HUES48 (cell line): ENCODE measurements at regions not wholly inside any gene's neighbourhood (a gene's known extent, or its start where the extent isn't known, plus 50 kb on each side); places are given as distances from the start of the nearest gene placed in this dataset.

ENCODE experiments used
- H3K27ac ChIP-seq: one replicate; pipeline ENCODE4 v1.7.0; 2013; ENCODE audit warnings: low read depth, low read length, inconsistent platforms
- H3K27me3 ChIP-seq: 2 replicates; pipeline ENCODE4 v1.6.1; 2013; ENCODE audit warnings: mild to moderate bottlenecking, low read length; ENCODE audit not compliant: control insufficient read depth, insufficient read depth
- H3K36me3 ChIP-seq: 2 replicates; pipeline ENCODE4 v1.6.1; 2013; ENCODE audit warnings: low read length; ENCODE audit not compliant: control insufficient read depth, insufficient read depth
- H3K4me1 ChIP-seq: 2 replicates; pipeline ENCODE4 v1.6.1; 2013; ENCODE audit warnings: mild to moderate bottlenecking, low read length; ENCODE audit not compliant: control insufficient read depth, insufficient read depth
- H3K4me3 ChIP-seq: 2 replicates; pipeline ENCODE4 v1.5.1; 2013; ENCODE audit warnings: mild to moderate bottlenecking, low read depth, low read length
- H3K9ac ChIP-seq: 2 replicates; pipeline ENCODE4 v1.6.1; 2013; ENCODE audit warnings: mild to moderate bottlenecking, low read depth, low read length, moderate library complexity
- H3K9me3 ChIP-seq: 2 replicates; pipeline ENCODE4 v1.6.1; 2013; ENCODE audit warnings: low read length; ENCODE audit not compliant: control insufficient read depth, insufficient read depth

DNA sequence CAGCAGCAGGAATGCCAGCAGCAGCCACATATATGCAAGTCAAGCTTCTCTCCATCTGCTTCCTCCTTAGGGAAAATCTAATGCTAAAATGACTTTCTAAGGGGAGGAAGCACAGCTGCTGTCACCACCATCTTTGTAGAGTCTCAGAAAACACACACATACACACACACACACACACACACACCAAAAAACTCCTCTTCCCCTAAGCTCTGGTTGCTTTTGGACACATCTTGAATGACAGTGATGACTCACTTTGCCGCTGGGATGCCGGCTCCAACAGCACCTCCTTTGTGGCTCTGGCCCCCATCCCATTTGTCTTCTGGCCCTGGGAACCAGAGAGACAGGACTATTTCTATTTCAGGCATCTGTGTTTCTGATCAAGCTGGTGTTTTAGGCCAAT, 124.8 kb upstream of the GOLIM4 start:
- no peaks in the 10 kb centered on the region for H3K27me3 ChIP-seq
- H3K27ac ChIP-seq: no peak overlapping the region
- H3K9me3 ChIP-seq: no peaks in the 10 kb centered on the region
- H3K9ac ChIP-seq: no peak overlapping the region
- H3K4me3 ChIP-seq: no peak overlapping the region
- H3K4me1 ChIP-seq: peaks cover 11% of the 10 kb centered on the region
- H3K36me3 ChIP-seq: no peaks in the 10 kb centered on the region

DNA sequence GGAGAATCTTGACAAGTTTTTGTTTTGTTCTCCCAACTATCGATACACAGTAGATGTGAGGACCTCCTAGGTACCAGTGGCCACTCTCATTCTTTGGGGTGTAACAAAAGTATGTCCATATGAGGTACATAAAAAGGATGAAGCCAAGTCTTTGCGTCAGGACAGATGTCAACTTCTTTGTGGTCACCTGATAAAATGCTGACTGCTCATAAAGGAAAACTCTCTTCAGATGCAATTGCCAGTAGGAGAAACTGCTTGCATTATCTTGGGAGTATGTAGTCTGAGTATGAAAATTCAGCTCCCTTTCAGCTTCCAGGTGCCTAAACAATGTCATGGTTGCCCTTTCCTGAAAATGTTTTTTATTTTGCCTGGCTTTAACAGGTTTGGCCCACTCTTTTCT, 123.8 kb upstream of the GOLIM4 start:
- no peak overlapping the region for H3K27ac ChIP-seq
- H3K36me3 ChIP-seq: no peaks in the 10 kb centered on the region
- no peaks in the 10 kb centered on the region for H3K9me3 ChIP-seq
- peaks cover 11% of the 10 kb centered on the region for H3K4me1 ChIP-seq
- no peak overlapping the region for H3K4me3 ChIP-seq
- no peak overlapping the region for H3K9ac ChIP-seq
- no peaks in the 10 kb centered on the region for H3K27me3 ChIP-seq

DNA sequence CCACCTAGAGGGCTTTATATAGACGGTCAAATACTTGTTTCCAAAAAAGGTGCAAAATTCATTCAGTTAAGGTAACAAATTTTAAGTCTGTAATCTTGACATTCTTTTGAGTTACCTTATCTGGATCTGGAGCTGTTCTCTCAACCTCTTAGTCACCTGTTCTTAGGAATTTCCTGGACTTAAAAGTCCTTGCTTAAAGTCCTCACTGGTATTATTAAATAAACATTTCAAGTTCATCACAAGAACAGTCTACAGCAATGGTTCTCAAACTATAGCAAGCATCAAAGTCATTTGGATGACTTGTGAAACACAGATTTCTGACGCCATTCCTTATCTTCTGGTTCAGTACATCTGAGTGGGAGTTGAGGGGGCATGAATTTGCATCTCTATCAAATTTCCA, 122.9 kb upstream of the GOLIM4 start:
- no peaks in the 10 kb centered on the region for H3K27me3 ChIP-seq
- no peaks in the 10 kb centered on the region for H3K36me3 ChIP-seq
- H3K27ac ChIP-seq: no peak overlapping the region
- no peak overlapping the region for H3K4me3 ChIP-seq
- no peak overlapping the region for H3K9ac ChIP-seq
- H3K4me1 ChIP-seq: peaks cover 8% of the 10 kb centered on the region; the same call in 1 of the 2 replicates
- H3K9me3 ChIP-seq: no peaks in the 10 kb centered on the region

DNA sequence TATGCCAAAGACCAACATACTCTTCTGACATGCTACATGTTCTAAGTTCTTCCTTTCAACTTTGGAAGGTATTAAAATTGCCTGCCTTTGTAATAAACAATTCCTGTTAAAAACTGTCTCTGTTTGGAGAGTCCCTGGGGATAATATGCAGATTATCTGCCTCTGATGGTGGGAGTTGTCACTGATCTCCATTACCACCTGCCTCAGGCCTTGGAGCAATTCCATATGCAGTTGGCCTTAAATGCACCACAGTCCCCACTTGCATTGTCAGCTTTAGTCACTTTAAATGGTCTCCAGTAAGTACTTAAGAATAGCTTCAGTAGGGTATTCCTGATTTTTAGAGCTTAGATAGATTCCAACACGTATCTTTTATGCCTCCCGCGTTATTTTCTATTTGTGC, 121.1 kb upstream of the GOLIM4 start:
- H3K36me3 ChIP-seq: no peaks in the 10 kb centered on the region
- H3K27ac ChIP-seq: no peak overlapping the region
- H3K4me1 ChIP-seq: peaks cover 3% of the 10 kb centered on the region; the same call in 1 of the 2 replicates
- no peak overlapping the region for H3K4me3 ChIP-seq
- no peaks in the 10 kb centered on the region for H3K27me3 ChIP-seq
- H3K9me3 ChIP-seq: no peaks in the 10 kb centered on the region
- H3K9ac ChIP-seq: no peak overlapping the region

DNA sequence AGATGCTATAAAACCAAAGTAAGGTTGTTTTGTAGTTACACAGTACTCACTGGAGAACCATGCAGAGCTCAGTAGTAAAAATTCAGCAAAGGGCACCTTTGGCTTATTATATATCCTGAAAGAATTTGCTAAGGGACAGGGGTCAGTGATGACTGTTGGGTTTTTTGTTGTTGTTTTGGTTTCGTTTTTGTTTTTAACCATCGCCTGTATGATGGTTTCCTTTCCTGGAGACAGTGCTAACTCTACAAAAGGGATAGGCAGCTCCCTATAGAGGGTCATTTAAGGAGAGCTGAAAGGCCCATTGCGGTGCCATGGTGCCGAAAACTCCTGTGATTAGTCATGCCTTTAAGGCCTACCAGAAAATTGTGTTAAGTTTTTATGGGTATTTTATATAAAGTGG, 118.2 kb upstream of the GOLIM4 start:
- H3K36me3 ChIP-seq: no peaks in the 10 kb centered on the region
- no peak overlapping the region for H3K9ac ChIP-seq
- H3K4me1 ChIP-seq: peaks cover 5% of the 10 kb centered on the region; the same call in 1 of the 2 replicates
- no peaks in the 10 kb centered on the region for H3K27me3 ChIP-seq
- no peaks in the 10 kb centered on the region for H3K9me3 ChIP-seq
- no peak overlapping the region for H3K27ac ChIP-seq
- H3K4me3 ChIP-seq: no peak overlapping the region

DNA sequence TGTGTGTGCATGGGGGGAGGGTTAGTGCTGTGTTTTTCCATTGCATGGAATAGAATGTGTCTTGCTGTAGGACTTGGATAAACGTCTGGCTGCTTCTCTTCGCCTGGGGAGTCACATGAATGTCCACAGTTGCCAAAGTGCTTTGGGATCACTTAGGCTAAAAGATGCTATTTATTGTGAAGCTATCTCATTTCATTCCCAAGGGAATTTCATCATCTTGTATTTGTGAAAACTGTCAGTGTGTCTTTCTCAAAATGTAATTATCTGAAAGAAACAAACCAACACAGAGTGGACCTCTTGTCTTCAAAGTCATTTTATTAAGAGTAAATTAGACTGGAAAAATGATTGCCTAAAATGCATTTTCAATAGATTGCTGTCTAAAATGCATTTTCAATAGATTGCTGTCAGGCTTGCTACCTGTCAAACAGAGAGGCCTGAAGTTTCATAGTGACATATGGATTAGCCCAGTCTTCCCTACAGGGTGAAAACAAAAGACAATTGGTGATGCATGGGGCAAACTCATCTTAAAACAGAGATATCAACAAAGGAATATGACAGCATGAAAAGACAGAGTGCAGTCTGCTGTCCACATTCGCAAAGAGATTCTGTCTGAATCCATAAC, 117.1 kb upstream of the GOLIM4 start:
- Histone ChIP-seq H3K27me3 (no peaks in the 10 kb centered on the region), H3K27ac (no peak overlapping the region), H3K4me3 (no peak overlapping the region), H3K9ac (no peak overlapping the region), H3K4me1 (peaks cover 5% of the 10 kb centered on the region; the same call in 1 of the 2 replicates), H3K9me3 (no peaks in the 10 kb centered on the region), H3K36me3 (no peaks in the 10 kb centered on the region)

DNA sequence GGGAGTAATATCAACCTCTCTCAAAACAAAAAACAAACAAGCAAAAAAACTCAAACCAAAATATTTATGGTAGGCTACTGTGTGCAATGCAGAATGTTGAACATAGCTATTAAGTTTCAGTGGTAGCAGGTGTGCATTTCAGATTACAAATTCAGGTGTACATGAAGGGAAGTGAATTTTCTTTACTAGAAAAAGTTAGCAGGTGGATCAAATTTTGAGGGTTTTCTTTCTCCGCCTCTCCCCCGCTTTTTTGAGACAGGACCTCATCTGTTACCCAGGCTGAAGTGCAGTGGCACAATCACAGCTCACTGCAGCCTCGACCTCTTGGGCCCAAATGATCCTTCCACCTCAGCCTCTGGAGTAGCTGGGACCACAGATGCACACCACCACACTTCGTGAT, 109.7 kb upstream of the GOLIM4 start:
- Histone ChIP-seq H3K4me1 (no peaks in the 10 kb centered on the region), H3K36me3 (no peaks in the 10 kb centered on the region), H3K4me3 (no peak overlapping the region), H3K9ac (no peak overlapping the region), H3K27ac (no peak overlapping the region), H3K27me3 (no peaks in the 10 kb centered on the region), H3K9me3 (no peaks in the 10 kb centered on the region)

DNA sequence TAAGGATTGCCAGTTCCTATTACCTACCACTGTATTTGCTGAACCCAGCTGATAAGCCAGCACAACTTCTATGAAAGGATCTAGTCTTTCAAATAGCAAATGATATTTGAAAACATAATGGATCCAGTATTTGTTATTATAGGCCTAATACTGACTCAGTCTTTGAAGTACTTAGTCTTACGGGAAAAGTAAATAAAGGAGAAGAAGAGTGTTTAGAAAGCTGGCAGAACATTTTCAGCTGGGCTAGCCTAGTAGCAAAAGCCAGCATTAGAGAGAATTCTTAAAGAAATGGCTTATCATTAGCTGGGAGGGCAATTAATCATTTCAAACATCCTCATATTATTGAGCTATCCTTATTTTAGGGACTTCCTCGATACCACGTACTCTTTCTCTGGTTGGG, 101.4 kb upstream of the GOLIM4 start:
- Histone ChIP-seq H3K27ac (no peak overlapping the region), H3K27me3 (no peaks in the 10 kb centered on the region), H3K4me1 (no peaks in the 10 kb centered on the region), H3K36me3 (no peaks in the 10 kb centered on the region), H3K9me3 (no peaks in the 10 kb centered on the region), H3K4me3 (no peak overlapping the region), H3K9ac (no peak overlapping the region)

DNA sequence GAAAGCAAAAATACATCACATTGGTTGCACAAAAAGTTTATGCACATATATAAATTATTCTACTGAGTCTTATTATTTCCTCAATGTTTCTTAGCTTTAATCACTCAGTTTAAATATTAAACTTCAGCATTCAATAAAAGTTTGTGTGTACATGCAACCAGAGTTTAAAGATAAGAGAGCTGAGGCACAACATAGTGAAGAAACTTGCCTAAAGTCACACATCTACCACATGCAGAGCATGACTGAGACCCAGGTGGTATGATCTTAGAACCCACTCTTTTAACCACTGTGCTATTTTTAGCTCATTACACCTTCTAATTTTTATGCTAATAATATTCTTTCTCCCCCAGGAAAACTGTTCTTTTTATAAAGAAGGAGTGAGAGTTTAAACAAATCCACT, 96.1 kb upstream of the GOLIM4 start:
- Histone ChIP-seq H3K27me3 (no peaks in the 10 kb centered on the region), H3K4me1 (no peaks in the 10 kb centered on the region), H3K27ac (no peak overlapping the region), H3K9me3 (no peaks in the 10 kb centered on the region), H3K36me3 (no peaks in the 10 kb centered on the region), H3K4me3 (no peak overlapping the region), H3K9ac (no peak overlapping the region)

DNA sequence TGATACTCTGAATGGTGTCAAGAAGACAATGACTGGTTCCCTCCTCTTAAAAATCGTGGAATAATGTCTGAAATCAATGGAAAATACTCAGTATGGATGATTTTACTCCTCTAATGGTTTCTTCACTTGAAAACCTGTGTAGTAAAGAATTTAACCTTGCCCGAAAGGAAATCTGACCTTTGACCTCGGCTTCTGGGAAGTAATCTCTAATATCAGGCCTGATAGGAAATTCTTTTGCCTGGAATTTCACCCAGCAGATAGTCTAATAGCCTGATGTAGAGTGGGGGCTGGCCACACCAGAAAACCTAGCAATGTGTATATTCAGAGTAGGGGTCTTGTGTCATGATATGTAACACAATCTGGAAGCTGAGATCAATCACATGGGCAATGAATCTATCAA, 91.5 kb upstream of the GOLIM4 start:
- Histone ChIP-seq H3K4me3 (no peak overlapping the region), H3K27ac (no peak overlapping the region), H3K4me1 (no peaks in the 10 kb centered on the region), H3K9me3 (no peaks in the 10 kb centered on the region), H3K36me3 (no peaks in the 10 kb centered on the region), H3K27me3 (no peaks in the 10 kb centered on the region), H3K9ac (no peak overlapping the region)

DNA sequence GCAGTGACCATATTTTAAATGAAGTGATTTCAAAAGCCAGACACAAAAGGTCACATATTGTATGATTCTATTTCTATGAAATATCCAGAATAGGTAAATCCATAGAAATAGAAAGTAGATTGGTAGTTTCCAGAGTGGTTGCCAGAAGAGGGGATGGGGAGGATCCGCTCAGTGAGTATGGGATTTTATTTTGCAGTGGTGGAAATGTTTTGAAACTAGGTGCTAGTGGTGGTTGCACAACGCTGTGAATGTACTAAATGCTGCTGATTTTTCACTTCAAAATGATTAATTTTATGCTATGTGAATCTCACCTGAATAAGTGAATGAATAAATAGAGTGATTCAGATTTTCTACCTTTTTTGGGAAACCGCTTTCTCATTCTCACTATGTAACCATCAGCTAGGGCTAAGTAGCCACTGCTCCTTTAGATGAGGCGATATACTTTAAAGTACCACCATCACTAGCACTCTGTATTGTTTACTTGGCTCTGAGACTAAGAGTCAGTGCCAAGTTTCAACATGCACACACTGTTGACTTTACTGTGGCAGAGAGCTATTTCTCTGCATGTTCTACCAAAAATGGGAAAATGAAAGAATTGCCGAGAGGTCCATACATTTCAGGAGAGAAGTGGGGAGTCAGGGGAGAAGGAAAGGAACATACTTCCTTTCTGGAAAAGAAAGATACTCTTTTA, 90.7 kb upstream of the GOLIM4 start:
- H3K9ac ChIP-seq: no peak overlapping the region
- H3K9me3 ChIP-seq: no peaks in the 10 kb centered on the region
- H3K4me1 ChIP-seq: no peaks in the 10 kb centered on the region
- no peak overlapping the region for H3K27ac ChIP-seq
- no peaks in the 10 kb centered on the region for H3K36me3 ChIP-seq
- no peaks in the 10 kb centered on the region for H3K27me3 ChIP-seq
- H3K4me3 ChIP-seq: no peak overlapping the region
